ENCODE measurements at regions not wholly inside any gene's neighbourhood (a gene's known extent, or its start where the extent isn't known, plus 50 kb on each side); places are given as distances from the start of the nearest gene placed in this dataset.

GRCh38 chr1:209057083-209057482 is 526.4 kb upstream of the CAMK1G start:
- TF ChIP-seq EP300 (IDR thresholded peaks at IDR 0.05; ENCODE audit: low read depth), result no peak
- TF ChIP-seq, protein P1, sequence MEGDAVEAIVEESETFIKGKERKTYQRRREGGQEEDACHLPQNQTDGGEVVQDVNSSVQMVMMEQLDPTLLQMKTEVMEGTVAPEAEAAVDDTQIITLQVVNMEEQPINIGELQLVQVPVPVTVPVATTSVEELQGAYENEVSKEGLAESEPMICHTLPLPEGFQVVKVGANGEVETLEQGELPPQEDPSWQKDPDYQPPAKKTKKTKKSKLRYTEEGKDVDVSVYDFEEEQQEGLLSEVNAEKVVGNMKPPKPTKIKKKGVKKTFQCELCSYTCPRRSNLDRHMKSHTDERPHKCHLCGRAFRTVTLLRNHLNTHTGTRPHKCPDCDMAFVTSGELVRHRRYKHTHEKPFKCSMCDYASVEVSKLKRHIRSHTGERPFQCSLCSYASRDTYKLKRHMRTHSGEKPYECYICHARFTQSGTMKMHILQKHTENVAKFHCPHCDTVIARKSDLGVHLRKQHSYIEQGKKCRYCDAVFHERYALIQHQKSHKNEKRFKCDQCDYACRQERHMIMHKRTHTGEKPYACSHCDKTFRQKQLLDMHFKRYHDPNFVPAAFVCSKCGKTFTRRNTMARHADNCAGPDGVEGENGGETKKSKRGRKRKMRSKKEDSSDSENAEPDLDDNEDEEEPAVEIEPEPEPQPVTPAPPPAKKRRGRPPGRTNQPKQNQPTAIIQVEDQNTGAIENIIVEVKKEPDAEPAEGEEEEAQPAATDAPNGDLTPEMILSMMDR (IDR thresholded peaks at IDR 0.05), result no peak
- no peak for TF ChIP-seq POLR2AphosphoS5 (IDR thresholded peaks at IDR 0.05)
- TF ChIP-seq POLR2A (IDR thresholded peaks at IDR 0.05), result no peak
